Adrenal gland (tissue), 5 donors: ENCODE measurements at regions not wholly inside any gene's neighbourhood (a gene's known extent, or its start where the extent isn't known, plus 50 kb on each side); places are given as distances from the start of the nearest gene placed in this dataset.

Experiments
- POLR2A ChIP-seq, 2 donors: fragments of 450-650 bp; IDR thresholded peaks; one replicate each; pipeline ENCODE4 v1.6.1; 2017; ENCODE audit warnings: antibody characterized with exemption in 2 of 2, mild to moderate bottlenecking in 2 of 2, moderate library complexity in 1 of 2
- TF ChIP-seq, protein P1 (sequence below), 6 experiments: fragments of 450-650 bp in 4 of 6; fragments of 200-600 bp in 2 of 6; sonication (generic) in 1 of 6; IDR thresholded peaks; 1 replicate in 5 of 6; 2 replicates in 1 of 6; pipeline versions ENCODE4 v1.5.1 to v1.8.0; 2016 to 2021; ENCODE audit warnings: antibody characterized with exemption in 6 of 6, mild to moderate bottlenecking in 2 of 6, moderate library complexity in 1 of 6
- donor health status: DM: no; HTN: no; CAD: no.

DNA sequence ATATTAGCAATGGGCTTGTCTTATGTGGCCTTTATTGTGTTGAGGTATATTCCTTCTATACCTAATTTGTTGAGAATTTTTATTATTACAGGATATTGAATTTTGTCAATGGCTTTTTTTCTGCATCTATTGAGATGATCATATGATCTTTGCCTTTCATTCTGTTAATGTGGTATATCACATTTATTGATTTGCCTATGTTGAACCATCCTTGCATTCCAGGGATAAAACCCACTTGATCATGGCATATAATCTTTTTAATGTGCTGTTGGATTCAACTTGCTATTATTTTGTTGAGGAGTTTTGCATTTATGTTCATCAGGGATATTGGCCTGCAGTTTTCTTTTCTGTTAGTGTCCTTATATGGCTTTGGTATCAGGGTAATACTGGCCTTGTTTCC is 91.8 kb upstream of the KLF14 start:
- no peak for TF ChIP-seq POLR2A (IDR thresholded peaks at IDR 0.05)
- TF ChIP-seq, protein P1, sequence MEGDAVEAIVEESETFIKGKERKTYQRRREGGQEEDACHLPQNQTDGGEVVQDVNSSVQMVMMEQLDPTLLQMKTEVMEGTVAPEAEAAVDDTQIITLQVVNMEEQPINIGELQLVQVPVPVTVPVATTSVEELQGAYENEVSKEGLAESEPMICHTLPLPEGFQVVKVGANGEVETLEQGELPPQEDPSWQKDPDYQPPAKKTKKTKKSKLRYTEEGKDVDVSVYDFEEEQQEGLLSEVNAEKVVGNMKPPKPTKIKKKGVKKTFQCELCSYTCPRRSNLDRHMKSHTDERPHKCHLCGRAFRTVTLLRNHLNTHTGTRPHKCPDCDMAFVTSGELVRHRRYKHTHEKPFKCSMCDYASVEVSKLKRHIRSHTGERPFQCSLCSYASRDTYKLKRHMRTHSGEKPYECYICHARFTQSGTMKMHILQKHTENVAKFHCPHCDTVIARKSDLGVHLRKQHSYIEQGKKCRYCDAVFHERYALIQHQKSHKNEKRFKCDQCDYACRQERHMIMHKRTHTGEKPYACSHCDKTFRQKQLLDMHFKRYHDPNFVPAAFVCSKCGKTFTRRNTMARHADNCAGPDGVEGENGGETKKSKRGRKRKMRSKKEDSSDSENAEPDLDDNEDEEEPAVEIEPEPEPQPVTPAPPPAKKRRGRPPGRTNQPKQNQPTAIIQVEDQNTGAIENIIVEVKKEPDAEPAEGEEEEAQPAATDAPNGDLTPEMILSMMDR (IDR thresholded peaks at IDR 0.05): no peak
